Activated CD8-positive, alpha-beta memory T cell treated with anti-CD3 and anti-CD28 coated beads for 36 hours (primary cell): ENCODE measurements at regions not wholly inside any gene's neighbourhood (a gene's known extent, or its start where the extent isn't known, plus 50 kb on each side); places are given as distances from the start of the nearest gene placed in this dataset.

Source experiments
- CTCF ChIA-PET: fragments of 350-600 bp; sonication (Branson Sonifier 250); formaldehyde crosslinking; loops from one replicate; lab custom pipeline; 2021; ENCODE audit warnings: antibody characterized with exemption; lab: Charles Lee
- POLR2A ChIA-PET: fragments of 350-600 bp; sonication (Branson Sonifier 250); formaldehyde crosslinking; loops from one replicate; lab custom pipeline; 2021; ENCODE audit warnings: antibody characterized with exemption; lab: Charles Lee

DNA sequence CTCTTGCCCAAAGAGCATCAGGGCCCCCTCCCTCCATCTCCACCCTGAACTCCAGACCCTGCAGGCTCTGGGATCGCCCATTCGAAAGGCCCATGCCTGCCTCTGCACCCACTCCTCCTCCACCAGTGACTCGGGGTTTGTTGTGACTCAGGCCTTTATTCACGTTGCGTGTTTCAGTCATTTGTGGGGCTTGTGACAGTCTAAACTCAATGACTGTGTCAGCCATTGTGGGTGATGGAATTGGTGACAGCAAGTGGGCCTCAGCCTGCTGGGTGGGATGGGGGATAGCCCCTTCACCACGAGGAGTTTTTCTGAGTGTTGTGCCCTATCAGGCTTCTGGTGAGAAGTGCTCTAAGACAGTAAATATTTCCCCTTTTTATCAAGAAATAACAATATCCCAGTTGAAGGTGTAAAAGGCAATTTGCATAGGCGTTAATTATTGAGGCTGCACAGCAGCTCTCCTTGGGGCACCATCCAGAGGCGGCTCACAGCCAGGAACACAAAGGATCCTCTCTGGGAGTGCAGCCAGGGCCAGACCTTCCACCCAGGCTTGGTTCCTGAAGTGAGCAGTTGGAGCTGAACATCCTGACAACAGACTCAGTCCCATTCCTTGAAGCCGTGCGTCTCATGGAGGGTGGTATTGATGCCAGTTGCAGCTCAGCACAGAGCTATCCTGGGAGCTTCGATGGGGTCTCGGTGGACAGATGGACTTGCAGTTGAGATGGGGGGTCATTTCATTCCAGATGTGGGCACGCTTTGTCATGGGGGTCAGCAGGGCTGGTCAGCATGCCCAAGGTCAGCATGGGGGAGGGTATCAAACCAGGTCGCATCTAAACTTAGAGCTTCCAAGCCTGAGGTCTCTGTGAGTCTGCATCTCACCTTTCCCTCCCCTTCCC lies 135.6 kb upstream of the CACNA1E start:
- ChIA-PET CTCF (no interaction called here), POLR2A (no interaction called here)

GRCh38 chr1:181349512-181349911 lies 133.8 kb upstream of the CACNA1E start:
- ChIA-PET CTCF (no interaction called here), POLR2A (no interaction called here)

DNA sequence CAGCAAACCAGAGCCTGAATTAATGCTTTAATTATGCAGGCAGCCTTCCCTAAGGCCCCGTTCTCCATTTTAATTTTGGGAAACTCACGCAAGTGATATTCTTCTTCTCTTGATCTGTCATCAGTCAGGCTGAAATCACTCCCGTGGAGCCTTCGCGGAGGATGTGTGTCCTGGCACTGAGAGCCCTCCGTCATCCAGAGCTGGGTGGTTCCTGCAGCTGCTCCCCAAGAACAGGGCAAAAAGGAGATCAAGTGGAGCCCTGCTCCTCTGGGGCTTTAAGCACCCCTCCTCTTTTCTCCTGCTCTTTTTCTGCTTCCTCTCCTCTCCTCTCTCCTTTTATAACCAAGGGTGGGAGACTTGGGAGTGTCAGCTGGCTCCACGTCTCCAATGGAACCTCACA lies 133.2 kb upstream of the CACNA1E start:
- ChIA-PET CTCF (no interaction called here), POLR2A (no interaction called here)

GRCh38 chr1:181351740-181352139 lies 131.6 kb upstream of the CACNA1E start:
- POLR2A ChIA-PET: no interaction called here
- CTCF ChIA-PET: no interaction called here

GRCh38 chr1:181352695-181353094 lies 130.6 kb upstream of the CACNA1E start:
- ChIA-PET CTCF (no interaction called here), POLR2A (no interaction called here)

GRCh38 chr1:181353526-181353925 lies 129.8 kb upstream of the CACNA1E start:
- POLR2A ChIA-PET: no interaction called here
- CTCF ChIA-PET: no interaction called here

GRCh38 chr1:181354865-181355264 lies 128.5 kb upstream of the CACNA1E start:
- ChIA-PET CTCF (no interaction called here), POLR2A (no interaction called here)

GRCh38 chr1:181356505-181357340 lies 126.6 kb upstream of the CACNA1E start:
- POLR2A ChIA-PET: no interaction called here
- CTCF ChIA-PET: no interaction called here

- CTCF ChIA-PET: no interaction called here
- POLR2A ChIA-PET: no interaction called here
Observed at GRCh38 chr1:181359012-181359411, 124.3 kb upstream of the CACNA1E start.

GRCh38 chr1:181364801-181365200 lies 118.5 kb upstream of the CACNA1E start:
- ChIA-PET POLR2A (no interaction called here), CTCF (interaction anchor here (1.5 kb wide), 1 partner anchor 60 kb away, joined by 3 read pairs; no protein-coding TSS in a partner anchor)

DNA sequence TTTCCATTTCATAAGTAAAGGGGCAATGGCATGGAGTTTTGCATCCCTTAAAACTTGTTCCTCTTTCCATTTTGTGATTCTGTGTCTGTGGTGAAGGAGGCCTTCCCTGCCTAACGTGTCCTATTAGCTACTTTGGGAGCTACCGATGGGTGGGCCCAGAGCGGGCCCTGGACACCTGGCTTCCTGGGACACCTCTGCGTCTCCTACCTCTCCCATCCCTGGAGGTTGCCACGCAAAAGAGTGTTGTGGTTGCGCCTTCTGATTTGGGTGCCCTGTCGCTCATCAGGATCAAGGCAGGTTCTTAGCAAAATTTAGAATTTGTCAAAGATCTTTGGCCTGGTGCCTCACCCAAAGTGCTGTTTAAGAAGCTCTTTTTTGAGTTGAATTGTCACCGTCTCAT lies 116.4 kb upstream of the CACNA1E start:
- ChIA-PET CTCF (no interaction called here), POLR2A (no interaction called here)

DNA sequence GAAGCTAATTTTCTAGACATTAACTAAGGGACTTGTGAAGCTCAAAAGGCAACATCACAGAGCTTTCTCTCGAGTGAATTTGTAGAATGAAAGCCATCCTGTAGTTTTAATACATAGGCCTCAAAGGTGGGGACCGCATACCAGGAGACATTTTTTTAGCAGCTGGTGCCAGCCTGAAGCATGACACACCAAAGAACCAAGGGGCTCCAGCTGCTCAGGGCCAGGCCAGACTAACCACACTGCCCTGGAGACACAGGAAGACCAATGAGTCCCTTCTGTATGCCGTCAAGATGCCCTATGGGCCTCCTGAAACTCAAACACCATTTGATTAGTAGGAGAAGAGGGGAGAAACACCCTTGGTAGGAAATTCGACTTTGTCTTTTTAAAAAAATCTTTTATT lies 113.9 kb upstream of the CACNA1E start:
- CTCF ChIA-PET: no interaction called here

DNA sequence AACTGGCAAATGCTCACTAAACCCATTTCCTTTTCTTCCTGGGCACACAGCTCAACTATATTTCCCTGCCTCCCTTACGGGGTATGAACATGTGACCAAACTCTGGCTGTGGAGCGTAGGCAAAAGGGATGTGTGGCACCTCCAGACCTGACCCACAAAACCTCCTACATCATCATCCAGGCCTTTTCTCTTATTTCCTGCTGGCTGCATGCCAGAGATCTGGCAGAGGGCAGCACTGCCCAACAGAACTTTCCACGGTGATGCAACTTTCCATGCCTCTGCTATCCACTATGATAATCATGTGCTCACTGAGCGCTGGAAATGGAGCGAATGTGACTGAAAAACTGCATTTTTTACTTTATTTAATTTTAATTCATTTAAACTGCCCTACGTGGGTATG lies 99.6 kb upstream of the CACNA1E start:
- ChIA-PET POLR2A (no interaction called here), CTCF (interaction anchor here (1.3 kb wide), 1 partner anchor 41 kb away, joined by 3 read pairs; no protein-coding TSS in a partner anchor)

More for the DNA sequence above, 113.9 kb upstream of the CACNA1E start:
- POLR2A ChIA-PET: no interaction called here

GRCh38 chr1:181386340-181386739 lies 97.0 kb upstream of the CACNA1E start:
- POLR2A ChIA-PET: no interaction called here
- CTCF ChIA-PET: no interaction called here

DNA sequence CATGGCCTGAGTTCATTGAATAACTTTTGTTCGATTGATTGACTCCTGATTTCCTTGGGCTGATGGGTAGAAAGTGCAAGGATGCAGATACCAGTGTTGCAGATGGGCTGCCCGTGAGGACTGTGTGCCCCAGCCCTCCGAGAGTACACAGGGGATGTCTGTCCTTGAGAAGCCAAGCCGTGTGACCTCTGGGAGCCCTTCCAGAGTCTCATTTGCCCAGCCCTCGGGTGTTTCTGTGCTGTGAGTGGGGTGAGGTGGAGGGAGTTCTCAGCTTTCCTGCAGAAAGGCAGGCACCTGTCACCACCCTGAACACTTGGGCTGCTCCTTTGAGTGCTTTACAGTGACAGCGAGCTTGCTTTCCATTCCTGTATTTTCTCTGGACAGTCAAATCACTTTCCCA lies 96.4 kb upstream of the CACNA1E start:
- CTCF ChIA-PET: no interaction called here
- POLR2A ChIA-PET: no interaction called here

GRCh38 chr1:181387702-181388101 lies 95.6 kb upstream of the CACNA1E start:
- ChIA-PET POLR2A (no interaction called here), CTCF (no interaction called here)

DNA sequence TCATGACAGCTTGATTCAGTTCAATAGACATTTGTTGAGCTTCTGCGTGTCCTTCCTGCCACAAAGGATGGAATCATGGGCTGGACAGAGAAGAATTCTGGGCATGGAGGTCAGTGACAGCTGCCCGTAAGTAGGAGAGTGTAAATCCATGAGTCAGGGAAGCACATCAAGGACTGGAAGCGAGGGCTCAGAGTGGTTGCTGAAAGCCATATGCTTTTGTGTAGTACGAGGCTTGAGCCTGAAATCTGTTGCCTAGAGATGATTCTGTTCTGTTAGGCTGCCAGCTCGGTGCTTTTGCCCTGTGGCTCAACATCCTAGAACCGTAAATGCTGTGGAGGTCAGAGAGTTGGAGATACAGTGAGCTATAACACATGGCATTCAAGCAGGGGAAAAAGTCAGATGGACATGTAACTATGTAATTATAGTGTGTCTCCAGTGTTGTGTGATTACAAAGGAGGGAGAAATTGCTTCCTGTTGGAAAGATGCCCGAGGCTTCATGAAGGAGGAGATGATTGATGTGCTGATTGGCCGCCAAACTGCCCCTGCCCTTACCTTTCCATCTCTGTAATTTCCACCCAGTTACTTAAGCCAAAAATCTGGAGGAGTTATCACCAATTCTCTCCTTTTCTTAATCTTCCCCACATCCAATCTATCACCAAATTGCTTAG lies 92.8 kb upstream of the CACNA1E start:
- POLR2A ChIA-PET: no interaction called here

DNA sequence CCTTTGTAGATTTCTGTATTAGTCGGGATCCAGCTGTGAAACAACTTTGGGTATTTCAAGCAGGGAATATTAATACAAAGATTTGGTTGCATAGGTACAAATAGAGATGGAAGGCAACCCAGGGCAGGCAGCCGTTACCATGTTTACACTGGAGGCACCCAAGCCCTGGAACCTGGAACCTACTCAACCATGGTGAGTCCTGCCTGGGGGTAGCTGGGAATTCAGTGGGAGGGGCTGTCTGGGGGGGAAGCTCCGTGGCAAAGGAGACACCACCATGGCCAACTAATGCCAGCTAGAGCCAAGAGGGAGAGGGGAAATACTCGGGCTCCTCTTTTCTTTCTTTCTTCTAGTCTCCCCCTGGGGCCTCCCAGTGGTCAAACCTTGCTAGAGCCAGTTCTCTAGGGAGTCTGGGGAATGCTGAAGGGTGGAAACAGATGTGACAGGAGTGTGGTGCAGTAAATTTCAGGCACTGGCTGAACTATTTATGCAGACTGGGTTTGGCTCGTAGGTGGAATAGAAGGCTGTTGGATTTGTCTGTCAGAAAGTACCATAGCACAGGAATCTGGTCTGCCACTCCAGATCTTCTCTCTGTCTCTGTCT lies 91.9 kb upstream of the CACNA1E start:
- POLR2A ChIA-PET: no interaction called here
- CTCF ChIA-PET: no interaction called here

More for the DNA sequence above, 92.8 kb upstream of the CACNA1E start:
- CTCF ChIA-PET: no interaction called here

- ChIA-PET POLR2A (no interaction called here), CTCF (interaction anchor here (1.2 kb wide), 1 partner anchor 10 kb away, joined by 4 read pairs; no protein-coding TSS in a partner anchor)
Observed at GRCh38 chr1:181392133-181392532, 91.2 kb upstream of the CACNA1E start.
